HG02678 (cell line): ENCODE measurements at regions not wholly inside any gene's neighbourhood (a gene's known extent, or its start where the extent isn't known, plus 50 kb on each side); places are given as distances from the start of the nearest gene placed in this dataset.

ENCODE experiments used
- ATAC-seq: cut with Tn5 transposase; IDR thresholded peaks from one replicate; pipeline ENCODE4 v1.9.1; 2021; ENCODE audit warnings: mild to moderate bottlenecking, moderate library complexity; ENCODE audit not compliant: unreplicated experiment

DNA sequence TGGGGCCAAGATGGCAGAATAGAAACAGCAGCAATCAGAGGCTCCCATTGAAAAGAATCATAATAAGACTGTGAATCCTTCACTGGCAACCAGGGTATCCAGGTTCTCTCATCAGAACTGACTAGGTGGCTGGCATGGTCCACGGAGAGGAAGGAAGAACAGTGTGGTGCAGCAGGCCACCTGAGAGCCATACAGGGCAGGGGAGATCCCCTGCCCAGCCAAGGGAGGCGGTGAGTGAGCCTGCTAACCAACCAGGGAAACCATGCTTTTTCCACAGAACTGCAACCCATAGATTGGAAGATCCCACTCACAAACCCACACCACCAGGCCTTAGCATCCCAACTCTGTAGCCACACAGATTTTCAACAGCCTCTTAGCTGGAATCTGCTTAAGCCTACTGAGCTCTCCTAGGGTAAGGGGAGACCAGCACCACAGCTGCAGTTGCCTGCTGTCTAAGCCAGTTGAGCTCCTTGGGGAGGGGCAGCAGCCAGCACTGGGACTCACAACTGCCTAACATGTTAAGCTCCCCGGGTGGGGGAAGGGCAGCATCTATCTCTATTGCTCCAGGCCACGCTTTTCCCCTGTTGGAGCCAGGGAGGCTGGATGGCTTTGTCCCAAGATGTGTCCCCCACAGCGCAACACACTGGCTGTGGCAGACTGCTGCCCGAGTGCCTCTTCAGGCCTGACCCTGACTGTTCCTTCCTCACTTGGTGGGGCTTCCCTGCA, 342.6 kb upstream of the CCDC196 start:
- ATAC-seq: no peak

DNA sequence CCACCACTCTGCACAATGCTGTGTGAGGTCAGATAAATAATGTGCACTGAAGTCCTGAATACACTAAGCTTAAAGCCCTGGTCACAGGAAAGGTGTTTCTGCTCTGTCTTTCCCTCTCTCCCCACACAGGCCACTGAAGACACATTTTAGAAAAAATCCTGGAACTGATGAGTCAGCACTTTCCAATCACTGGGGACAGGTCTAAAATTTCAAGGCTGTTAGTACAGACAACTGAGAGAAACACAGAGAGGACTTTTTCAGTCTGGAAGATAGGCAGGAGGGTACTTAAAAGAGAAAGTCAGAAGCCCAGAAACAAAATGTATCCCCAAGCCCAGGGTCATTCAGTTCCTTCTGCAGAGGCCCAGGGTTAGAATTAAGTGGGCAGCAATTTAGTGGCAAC, 333.9 kb upstream of the CCDC196 start:
- ATAC-seq: no peak

DNA sequence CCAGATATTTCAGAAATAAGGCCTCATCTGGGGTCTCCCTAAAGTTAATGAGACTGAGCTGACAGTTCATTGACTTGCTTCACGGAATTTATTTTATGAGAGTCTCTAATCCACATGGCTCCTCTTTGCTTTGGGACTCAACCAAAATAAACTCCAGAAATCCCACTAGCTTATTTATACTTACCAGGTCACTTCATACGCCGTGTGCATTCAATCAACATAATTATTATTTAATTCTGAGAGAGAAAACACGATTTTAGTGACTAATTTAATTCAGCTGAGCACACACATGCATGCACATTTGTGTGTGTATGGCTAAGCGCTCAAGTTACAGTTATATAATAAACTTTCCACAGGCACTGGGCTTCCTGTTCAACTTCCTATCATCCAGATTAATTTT, 333.4 kb upstream of the CCDC196 start:
- no peak for ATAC-seq

DNA sequence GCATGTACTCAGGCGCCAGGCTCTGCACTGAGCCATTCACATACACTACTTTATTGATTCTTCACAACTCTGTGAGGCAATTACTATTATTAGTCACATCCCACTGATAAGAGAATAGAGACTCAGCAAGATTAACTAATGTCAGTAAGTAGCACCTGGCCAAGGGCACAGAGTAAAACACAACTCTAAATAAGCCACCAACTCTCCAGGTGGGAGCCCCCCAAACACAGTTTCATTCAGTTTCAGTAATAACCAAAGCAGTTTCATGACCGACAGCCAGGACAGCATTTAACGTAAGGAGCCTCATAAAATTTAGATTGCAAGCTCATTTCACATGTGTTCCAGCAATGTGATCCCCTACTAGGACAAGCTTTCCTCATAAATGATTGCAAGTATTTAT, 323.1 kb upstream of the CCDC196 start:
- ATAC-seq: no peak

DNA sequence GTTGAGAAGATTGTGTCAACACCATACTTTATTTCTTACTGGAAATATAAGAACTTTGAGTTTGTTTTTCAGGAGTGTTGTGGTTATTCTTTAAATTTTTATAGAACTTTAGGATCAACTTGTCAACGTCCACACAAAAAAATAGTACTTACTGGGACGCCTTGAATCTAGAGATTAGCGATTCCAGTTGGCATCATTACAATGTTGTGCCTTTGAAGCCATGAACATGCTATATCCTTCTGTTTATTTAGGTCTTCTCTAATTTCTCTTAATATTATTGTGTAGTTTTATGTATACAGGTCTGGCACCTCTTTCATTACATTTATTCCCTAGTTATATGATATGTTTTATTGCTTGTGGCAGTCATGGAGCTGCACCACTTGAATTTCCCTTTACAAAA, 320.8 kb upstream of the CCDC196 start:
- no peak for ATAC-seq

DNA sequence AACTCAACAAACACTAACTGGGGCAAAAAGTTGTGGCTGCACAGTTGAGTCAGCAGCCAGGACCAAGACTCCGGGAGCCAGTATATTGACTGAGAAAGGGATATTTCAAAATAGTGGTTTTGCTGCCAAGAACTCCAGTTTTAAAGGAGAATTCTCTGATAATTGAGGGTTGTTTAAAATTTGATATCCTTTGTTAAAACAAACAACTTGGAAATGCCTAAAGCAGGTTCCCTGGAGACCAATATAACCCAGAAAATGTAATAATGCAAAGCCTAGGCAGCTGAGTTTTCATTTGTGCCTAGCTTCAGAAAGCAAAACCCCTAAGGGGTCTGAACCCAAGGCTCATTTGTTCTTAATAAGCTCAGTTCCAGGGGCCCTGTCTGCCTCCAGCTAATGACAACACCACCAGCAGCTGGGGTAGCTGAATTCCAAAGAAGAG, 311.7 kb upstream of the CCDC196 start:
- no peak for ATAC-seq

DNA sequence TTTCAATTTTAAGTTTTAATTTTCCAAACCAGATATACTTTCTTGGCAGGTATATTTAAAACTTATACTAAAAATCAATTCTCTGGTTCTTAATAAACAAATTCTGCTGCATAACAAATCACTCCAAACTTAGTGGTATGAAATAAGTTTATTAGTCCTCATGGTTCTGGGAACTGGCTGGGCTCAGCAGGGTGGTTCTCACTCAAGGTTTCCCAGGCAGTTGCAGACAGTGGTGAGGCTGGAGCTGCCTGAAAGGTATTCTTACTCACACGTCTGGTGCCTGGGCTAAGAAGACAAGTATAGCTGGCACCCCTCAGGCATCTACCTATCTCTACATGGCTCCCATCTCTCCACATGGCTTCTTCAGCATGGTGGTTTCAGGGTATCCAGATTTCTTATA, 308.2 kb upstream of the CCDC196 start:
- no peak for ATAC-seq

DNA sequence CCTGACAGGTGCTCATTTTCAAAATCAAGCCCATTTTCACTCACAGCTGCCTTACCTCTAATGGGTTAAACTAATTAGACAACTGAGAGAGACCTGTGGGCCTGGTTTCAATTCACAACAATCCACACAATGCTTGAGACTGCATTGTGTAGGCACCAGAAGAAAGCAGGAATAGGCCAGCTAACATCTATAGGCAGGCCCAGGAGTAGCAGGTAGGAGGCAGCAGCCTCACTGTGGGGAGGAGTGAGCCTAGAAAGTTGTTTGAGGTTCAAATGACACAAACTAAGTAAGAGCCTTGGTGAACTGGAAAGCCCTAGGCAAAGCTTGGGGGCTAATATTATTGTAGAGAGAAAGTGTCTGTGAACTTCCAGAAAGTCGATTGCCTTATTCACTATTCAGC, 289.5 kb upstream of the CCDC196 start:
- ATAC-seq: no peak

DNA sequence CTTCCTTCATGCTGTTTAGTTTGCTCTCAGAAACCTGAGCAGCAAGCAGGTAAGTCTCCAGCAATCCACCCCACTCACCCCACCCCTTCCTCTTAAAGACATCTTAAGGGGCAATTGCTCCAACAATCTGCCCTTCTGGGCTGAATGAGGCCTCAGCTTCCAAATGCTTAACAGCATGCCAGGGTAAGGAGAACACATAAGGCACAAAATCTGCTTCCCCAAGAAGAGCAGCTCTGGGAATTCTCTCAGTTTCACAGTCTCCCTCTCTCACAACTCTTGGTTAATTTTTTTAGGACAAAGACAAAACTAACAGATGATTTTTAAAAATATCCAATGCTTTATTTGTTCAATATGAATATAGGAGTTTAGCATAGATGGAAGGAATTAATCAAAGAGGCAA, 288.9 kb upstream of the CCDC196 start:
- no peak for ATAC-seq

DNA sequence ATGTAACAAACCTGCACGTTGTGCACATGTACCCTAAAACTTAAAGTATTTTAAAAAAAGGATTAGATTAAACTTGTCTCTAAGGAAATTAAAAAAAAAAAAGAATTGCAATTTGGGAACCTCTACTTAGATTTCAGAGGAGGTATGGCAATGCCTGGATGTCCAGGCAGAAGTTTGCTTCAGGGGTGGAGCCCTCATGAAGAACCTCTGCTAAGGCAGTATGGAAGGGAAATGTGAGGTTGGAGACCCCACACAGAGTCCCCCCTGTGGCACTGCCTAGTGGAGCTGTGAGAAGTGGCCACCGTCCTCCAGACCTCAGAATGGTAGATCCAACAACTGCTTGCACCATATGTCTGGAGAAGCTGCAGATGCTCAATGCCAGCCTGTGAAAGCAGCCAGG, 279.6 kb upstream of the CCDC196 start:
- no peak for ATAC-seq

DNA sequence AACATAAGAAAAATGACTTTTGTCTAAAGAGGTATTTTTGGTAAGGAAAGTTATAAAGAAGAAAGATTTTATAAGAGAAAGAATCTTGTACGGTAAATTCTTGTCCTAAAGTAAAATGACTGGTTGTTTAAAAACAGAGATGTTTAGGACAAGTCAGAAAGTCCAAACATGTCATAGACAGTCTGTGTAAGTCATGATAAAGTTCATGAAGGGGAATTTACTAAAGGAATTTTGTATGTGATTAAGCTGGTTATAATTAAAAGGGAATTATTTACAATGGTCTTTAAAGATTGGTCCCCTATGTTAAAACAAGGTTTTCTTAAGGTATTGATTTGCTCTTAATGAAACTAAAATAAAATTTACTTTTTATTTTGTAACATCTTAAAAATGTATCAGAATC, 269.4 kb upstream of the CCDC196 start:
- no peak for ATAC-seq

DNA sequence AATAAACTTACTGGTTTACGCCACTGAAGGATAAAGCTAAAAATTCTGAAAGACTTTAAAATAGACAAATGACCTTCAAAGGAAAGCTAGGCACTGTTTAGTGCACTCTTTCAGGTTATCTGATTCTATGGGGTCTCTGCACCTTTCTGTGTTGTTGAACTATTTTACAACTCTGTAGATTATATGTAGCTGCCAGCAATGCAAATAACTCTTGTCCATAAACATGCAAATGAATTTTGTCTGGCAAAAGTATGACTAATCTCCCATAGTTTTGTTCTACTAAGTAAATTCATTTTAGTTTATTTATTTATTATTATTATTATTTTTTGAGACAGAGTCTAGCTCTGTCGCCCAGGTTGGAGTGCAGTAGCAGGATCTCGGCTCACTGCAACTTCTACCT, 266.3 kb upstream of the CCDC196 start:
- ATAC-seq: no peak

DNA sequence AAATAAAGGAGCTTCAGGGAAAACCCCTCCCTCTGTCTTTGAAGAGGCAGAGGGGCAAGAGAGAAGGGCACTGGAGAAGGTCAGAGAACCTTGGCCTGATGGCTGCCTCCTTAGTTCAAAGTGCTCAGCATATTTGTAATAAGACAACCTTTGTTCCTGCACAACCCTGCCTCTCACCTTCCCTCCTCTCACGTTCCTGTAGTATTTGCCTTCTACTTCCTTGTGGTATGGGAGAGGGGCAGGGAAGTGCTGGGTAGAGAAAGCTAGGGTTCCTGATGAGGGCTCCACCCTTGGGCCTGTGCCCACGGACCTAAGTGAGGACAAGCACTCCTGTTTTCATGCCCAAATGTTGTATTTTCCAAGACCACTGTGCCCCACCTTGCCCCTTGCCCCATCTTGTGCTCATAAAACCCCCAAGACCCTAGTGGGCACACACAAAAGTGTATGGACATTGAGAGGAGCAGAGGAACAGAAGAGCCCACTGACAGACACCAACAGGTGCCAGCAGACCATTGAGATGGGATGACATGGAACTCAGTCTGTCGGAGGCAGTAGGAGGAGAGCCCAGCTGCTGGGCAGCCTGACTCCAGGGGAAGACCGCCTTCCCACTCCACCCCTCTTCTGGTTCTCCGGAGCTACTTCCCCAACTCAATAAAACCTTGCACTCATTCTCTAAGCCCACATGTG, 261.5 kb upstream of the CCDC196 start:
- no peak for ATAC-seq

DNA sequence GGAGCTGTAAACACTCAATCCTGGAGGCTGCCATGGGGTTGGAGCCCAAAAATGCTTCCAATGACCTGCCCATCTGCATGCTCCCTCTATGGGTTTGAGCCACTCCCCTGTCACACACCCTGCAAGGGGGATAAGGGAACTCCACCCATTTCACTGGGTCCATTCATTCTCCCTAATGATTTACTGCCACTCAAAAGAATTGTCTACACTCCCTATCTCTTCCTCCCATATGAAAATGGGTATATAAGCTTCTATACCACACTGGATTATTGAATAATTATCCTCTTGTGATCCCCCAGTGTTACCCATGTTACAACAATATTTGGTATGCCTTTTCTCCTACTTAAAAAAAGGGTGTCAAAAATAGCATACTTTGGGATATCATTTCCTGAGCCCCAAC, 260.8 kb upstream of the CCDC196 start:
- no peak for ATAC-seq

DNA sequence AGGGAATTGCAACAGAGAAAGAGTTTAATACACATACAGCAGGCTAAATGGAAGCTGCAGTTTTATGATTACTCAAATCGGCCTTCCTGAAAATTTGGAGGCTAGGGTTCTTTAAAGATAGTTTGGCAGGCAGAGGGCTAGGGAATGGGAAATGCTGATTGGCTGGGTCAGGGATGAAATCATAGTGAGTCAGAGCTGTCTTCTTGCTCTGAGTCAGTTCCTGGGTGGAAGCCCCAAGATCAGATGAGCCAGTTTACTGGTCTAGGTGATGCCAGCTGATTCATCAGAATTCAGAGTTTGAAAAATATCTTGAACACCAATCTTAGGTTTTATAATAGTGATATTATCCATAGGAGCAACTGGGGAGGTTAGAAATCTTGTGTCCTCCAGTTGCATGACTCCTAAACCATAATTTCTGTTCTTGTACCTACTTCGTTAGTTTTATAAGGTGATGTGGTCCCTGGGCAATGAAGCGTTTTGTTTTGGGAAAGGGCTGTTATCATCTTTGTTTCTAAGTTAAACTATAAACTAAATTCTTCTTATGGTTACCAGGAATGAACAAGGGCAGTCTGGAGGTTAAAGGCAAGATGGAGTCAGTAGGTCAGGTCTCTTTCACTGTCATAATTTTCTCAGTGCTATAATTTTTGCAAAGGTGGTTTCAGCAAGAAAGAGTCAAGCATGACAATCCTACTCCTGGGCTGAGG, 257.8 kb upstream of the CCDC196 start:
- ATAC-seq: no peak

DNA sequence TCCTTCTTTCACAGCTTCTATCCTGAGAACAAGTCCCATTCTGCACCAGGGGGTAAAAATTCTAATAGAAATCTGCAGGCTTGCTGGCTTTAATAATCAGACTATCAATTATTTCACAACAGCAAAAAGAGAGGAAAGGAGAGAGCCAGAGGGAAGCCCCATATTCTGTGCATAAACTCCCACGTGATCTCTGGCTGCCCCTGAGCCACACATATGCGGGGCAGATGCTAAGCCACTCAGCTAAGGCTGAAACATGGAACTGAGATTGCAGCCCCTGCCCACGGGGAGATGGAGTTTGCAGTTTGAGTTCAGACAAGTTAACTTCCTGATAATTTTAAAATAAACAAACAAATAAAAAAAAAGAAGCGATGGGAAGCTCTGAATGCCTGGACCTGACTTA, 254.4 kb upstream of the CCDC196 start:
- ATAC-seq: no peak

DNA sequence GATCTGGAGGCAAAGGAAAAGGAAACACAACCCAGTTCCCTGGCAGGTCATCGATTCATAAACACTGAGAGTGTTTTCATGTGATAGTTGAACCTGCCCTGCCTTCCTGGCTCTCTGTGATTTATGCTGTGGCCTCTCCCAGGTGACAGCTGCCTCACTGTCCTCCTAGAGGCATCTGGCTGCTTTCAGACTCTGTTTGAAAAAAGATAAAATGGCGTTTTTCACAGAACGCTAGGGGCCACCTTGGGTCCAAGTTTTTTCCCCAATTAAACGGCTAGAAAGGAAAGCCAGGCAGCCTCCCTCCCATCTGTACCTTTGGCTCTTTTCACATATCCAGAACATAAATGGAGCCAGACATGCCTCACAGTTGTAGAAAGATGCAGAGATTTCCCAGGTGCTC, 252.6 kb upstream of the CCDC196 start:
- no peak for ATAC-seq

DNA sequence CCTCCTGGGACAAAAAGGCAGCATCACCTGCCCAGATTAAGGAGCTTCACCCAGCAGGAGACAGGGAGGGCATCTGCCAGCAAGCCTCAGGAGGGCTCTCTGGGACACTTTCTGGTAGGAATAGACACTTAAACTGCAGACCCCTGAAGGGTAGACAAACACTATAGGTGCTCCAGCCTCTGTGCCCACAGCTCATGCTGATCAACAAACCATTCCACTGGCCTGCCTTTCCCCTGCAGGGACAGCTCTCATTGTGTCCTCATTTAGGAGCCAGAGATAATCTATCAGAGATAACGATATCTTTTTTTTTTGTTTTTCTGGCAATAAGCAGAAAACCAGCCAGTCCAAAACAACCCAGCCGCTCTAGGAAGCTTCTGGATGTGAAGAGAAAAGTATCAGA, 251.8 kb upstream of the CCDC196 start:
- no peak for ATAC-seq

DNA sequence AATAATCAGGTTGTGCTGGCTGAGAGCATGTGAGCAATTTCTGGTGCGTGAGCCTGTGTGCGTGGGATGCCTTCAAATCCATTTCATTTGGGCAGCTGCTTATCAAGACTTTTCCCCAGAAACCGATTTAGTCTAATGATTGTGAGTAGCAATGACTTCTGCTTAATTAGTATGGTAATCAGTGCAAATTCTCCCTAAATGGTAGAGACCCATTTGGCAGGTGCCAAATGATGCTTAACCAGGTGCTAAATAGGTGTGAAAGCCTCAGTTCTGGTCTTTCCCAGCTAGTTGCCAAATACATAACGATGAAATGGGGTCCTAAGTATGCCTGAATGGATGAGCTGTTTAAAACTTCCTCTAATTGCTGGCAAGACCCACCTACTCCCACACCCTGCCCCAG, 248.4 kb upstream of the CCDC196 start:
- ATAC-seq: no peak

DNA sequence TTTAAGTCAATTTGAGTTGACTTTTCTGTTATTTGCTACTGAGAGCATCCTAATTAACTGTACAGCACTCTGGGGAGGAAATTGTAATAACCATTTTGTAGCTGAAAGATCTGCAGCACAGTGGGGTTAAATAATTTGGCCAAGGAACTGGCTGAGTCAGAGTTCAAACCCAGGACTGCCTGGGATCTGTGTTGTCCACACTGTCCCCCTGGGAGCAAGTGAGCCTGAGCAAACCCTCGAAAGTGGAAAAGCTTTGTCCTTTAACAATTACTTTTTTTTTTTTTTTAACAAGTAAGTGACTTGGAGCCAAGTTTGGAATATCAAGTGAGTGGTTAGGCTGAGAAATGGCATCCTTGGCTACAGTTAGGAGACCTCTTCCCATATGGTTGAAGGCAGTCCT, 247.2 kb upstream of the CCDC196 start:
- no peak for ATAC-seq

DNA sequence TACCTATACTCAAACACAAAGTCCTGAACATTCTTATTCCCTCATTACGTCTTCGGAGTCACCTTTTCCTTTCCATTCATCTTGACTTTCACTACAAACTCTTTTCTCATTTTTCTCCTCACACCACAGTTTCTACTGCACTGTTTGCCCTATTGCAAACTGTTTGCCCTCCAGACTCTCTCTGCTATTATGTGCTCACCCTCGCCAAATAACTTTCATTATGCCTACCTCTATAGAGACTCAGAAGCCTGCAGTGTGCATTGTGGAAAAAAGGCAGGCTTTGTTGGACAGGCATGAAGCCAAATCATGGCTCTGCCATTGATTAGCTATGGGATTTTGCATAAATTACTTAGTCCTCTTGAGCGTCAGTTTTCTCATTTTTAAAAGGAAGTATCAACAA, 246.6 kb upstream of the CCDC196 start:
- ATAC-seq: no peak

DNA sequence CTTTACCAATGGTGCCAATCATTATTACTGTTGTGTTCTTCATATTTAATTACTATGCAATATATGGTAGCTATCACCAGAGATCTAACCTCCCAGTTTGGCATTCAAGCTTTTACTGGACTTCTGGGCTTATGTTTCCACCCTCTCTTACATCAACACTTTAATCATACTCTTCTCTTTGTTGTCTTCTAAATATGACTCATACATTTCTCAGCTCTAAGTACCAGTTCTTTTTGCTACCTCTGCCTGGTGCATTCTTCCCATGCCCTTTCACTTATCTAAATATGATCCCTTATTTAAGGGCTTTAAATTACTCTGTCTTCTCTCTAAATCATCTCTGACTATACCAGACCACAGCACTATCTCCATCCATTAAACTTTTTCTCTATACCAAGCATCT, 246.1 kb upstream of the CCDC196 start:
- no peak for ATAC-seq
